Loucy (cell line): ENCODE measurements at regions not wholly inside any gene's neighbourhood (a gene's known extent, or its start where the extent isn't known, plus 50 kb on each side); places are given as distances from the start of the nearest gene placed in this dataset.

ENCODE experiments used
- EZH2phosphoT487 ChIP-seq: fragments of 200-600 bp; IDR thresholded peaks from 2 replicates; pipeline ENCODE4 v1.6.1; 2018; ENCODE audit warnings: antibody characterized with exemption, mild to moderate bottlenecking, moderate library complexity, borderline replicate concordance
- TF ChIP-seq, protein P1 (sequence below): fragments of 200-600 bp; sonication (generic); conservative IDR thresholded peaks from 2 replicates; pipeline ENCODE4 v1.5.1; 2014; ENCODE audit warnings: mild to moderate bottlenecking, antibody characterized with exemption, low read length

DNA sequence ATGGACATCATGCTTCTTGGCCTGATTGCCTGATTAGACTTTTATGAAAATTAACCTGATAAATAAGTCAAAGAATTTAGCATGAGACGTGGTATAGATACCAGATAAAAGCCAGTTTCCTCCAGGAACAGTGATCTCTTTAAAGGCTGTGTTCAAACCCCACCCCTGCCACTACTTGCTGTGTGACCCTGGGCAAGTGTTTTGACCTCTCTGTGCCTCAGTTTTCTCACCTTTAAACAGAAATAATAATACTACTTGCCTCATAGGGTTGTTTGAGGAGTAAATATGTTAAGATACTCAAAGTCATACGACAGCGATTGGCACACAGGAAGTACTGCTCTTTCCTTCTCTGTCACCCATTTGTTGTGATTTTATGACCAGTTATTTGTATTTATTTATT is 115.5 kb downstream of the MAF start:
- TF ChIP-seq, protein P1, sequence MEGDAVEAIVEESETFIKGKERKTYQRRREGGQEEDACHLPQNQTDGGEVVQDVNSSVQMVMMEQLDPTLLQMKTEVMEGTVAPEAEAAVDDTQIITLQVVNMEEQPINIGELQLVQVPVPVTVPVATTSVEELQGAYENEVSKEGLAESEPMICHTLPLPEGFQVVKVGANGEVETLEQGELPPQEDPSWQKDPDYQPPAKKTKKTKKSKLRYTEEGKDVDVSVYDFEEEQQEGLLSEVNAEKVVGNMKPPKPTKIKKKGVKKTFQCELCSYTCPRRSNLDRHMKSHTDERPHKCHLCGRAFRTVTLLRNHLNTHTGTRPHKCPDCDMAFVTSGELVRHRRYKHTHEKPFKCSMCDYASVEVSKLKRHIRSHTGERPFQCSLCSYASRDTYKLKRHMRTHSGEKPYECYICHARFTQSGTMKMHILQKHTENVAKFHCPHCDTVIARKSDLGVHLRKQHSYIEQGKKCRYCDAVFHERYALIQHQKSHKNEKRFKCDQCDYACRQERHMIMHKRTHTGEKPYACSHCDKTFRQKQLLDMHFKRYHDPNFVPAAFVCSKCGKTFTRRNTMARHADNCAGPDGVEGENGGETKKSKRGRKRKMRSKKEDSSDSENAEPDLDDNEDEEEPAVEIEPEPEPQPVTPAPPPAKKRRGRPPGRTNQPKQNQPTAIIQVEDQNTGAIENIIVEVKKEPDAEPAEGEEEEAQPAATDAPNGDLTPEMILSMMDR, result no peak
- TF ChIP-seq EZH2phosphoT487, result no peak
